ENCODE measurements at regions not wholly inside any gene's neighbourhood (a gene's known extent, or its start where the extent isn't known, plus 50 kb on each side); places are given as distances from the start of the nearest gene placed in this dataset.

- no peak for DNase-seq (ENCODE audit: low spot score)
- POLR2A ChIA-PET (ENCODE audit: low non-redundant PET): no interaction called here
Measured at GRCh38 chr16:6993544-6993943, 339.1 kb upstream of the RBFOX1 start.

GRCh38 chr16:6988846-6989245 is 343.8 kb upstream of the RBFOX1 start:
- POLR2A ChIA-PET (ENCODE audit: low non-redundant PET): no interaction called here
- no peak for TF ChIP-seq CTCF (conservative IDR thresholded peaks at IDR 0.05; ENCODE audit: low read depth)

More at GRCh38 chr16:6993544-6993943, 339.1 kb upstream of the RBFOX1 start:
- CTCF ChIA-PET: no interaction called here
- H3K27ac ChIP-seq: no peak overlapping the region
- no peak for TF ChIP-seq CTCF (conservative IDR thresholded peaks at IDR 0.05; ENCODE audit: low read depth)

GRCh38 chr16:6977916-6978315 is 354.7 kb upstream of the RBFOX1 start:
- no peak for TF ChIP-seq CTCF (conservative IDR thresholded peaks at IDR 0.05; ENCODE audit: low read depth)
- no peak overlapping the region for H3K27ac ChIP-seq
- ChIA-PET POLR2A (ENCODE audit: low non-redundant PET) (no interaction called here), CTCF (no interaction called here)
- DNase-seq (ENCODE audit: low spot score): no peak

More at GRCh38 chr16:6988846-6989245, 343.8 kb upstream of the RBFOX1 start:
- H3K27ac ChIP-seq: no peak overlapping the region
- CTCF ChIA-PET: no interaction called here
- no peak for DNase-seq (ENCODE audit: low spot score)

- ChIA-PET CTCF (no interaction called here), POLR2A (ENCODE audit: low non-redundant PET) (no interaction called here)
- no peak for DNase-seq (ENCODE audit: low spot score)
- no peak overlapping the region for H3K27ac ChIP-seq
- TF ChIP-seq CTCF (conservative IDR thresholded peaks at IDR 0.05; ENCODE audit: low read depth): no peak
Measured at GRCh38 chr16:6977291-6977690, 355.4 kb upstream of the RBFOX1 start.

GRCh38 chr16:6976716-6977115 is 355.9 kb upstream of the RBFOX1 start:
- TF ChIP-seq CTCF (conservative IDR thresholded peaks at IDR 0.05; ENCODE audit: low read depth): no peak
- no peak overlapping the region for H3K27ac ChIP-seq
- no peak for DNase-seq (ENCODE audit: low spot score)
- CTCF ChIA-PET: no interaction called here
- POLR2A ChIA-PET (ENCODE audit: low non-redundant PET): no interaction called here

GRCh38 chr16:6970171-6970857 is 362.3 kb upstream of the RBFOX1 start:
- no peak for TF ChIP-seq CTCF (conservative IDR thresholded peaks at IDR 0.05; ENCODE audit: low read depth)
- H3K27ac ChIP-seq: no peak overlapping the region
- CTCF ChIA-PET: no interaction called here
- POLR2A ChIA-PET (ENCODE audit: low non-redundant PET): no interaction called here
- no peak for DNase-seq (ENCODE audit: low spot score)

Measured in RWPE1 (cell line).